ENCODE measurements at regions not wholly inside any gene's neighbourhood (a gene's known extent, or its start where the extent isn't known, plus 50 kb on each side); places are given as distances from the start of the nearest gene placed in this dataset.

- no peaks in the 10 kb centered on the region for H3K79me1 ChIP-seq (ENCODE audit: insufficient read depth, low read depth, low read length, poor library complexity, severe bottlenecking)
- no peak overlapping the region for H3T11ph ChIP-seq (ENCODE audit: low read length)
- H3K14ac ChIP-seq (ENCODE audit: insufficient read depth, low read length) = no peak overlapping the region; the same call in 1 of the 2 replicates
- H3K23me2 ChIP-seq (ENCODE audit: insufficient read length, low read depth, low read length, poor library complexity, severe bottlenecking) = no peaks in the 10 kb centered on the region
- H3K27ac Mint-ChIP-seq = peak overlapping the region in 1 of 3 experiments; percentile 10; a peak in 1 of 7 replicates
- H3K27me3 Mint-ChIP-seq (ENCODE audit: low read depth) = no peaks in the 10 kb centered on the region
- no peak overlapping the region for H2AFZ ChIP-seq (ENCODE audit: low read length)
- no peak overlapping the region for H3K56ac ChIP-seq (ENCODE audit: insufficient read length, low read depth, low read length)
- no peak overlapping the region for H3K18ac ChIP-seq (ENCODE audit: insufficient read length, low read depth, low read length)
- H3K79me2 ChIP-seq (ENCODE audit: insufficient read depth, low read length) = no peaks in the 10 kb centered on the region
- no peak overlapping the region for H3K23ac ChIP-seq (ENCODE audit: insufficient read length, low read depth, low read length)
- no peak overlapping the region for H4K5ac ChIP-seq (ENCODE audit: insufficient read length, low read depth, low read length)
- H3K4me1 Mint-ChIP-seq = no peaks in the 10 kb centered on the region
- H3K4me1 ChIP-seq (ENCODE audit: insufficient read depth, low read length) = no peaks in the 10 kb centered on the region
- no peak overlapping the region for H3K4me2 ChIP-seq (ENCODE audit: insufficient read depth, insufficient read length, low read length)
- H3K9me3 Mint-ChIP-seq = no peaks in the 10 kb centered on the region
- H2BK20ac ChIP-seq (ENCODE audit: low read depth, low read length, poor library complexity, severe bottlenecking) = no peak overlapping the region
- no peak for TF ChIP-seq CTCF (conservative IDR thresholded peaks at IDR 0.05)
- no peak overlapping the region for H2BK12ac ChIP-seq (ENCODE audit: insufficient read length, low read depth, low read length)
- H3K9me3 ChIP-seq (ENCODE audit: control insufficient read depth, low read depth, low read length) = no peaks in the 10 kb centered on the region
- H2AK5ac ChIP-seq (ENCODE audit: insufficient read length, low read length) = no peak overlapping the region
- no peaks in the 10 kb centered on the region for H4K20me1 ChIP-seq (ENCODE audit: control insufficient read depth, insufficient read depth, insufficient read length)
- H3K4ac ChIP-seq (ENCODE audit: low read depth, low read length) = no peak overlapping the region
- DNase-seq = no peak
- no CpG with 5 or more reads among the region's 1 CpG for WGBS (ENCODE audit: extremely low coverage, insufficient read length, low lambda C conversion rate)
- no peak overlapping the region for H4K91ac ChIP-seq (ENCODE audit: insufficient read length, low read depth, low read length)
- peaks cover 0 to 4% (median 0%) of the 10 kb centered on the region in 3 experiments; a peak in 1 of 7 replicates for H3K36me3 Mint-ChIP-seq (ENCODE audit: insufficient read depth in 1 of 3, low read depth in 3 of 3)
- no peak overlapping the region for H3K9ac ChIP-seq (ENCODE audit: extremely low read depth, insufficient read length, low read length)
- H3K27me3 ChIP-seq (ENCODE audit: insufficient read depth, low read length) = no peaks in the 10 kb centered on the region
- H2BK5ac ChIP-seq (ENCODE audit: insufficient read length, low read length) = no peak overlapping the region
- H3K27ac ChIP-seq (ENCODE audit: insufficient read length, low read depth, low read length) = no peak overlapping the region
- no peak overlapping the region for H2BK15ac ChIP-seq (ENCODE audit: low read depth, low read length)
- no peak overlapping the region for H3K4me3 Mint-ChIP-seq
- no peak overlapping the region for H2BK120ac ChIP-seq (ENCODE audit: low read depth, low read length, poor library complexity, severe bottlenecking)
- no peak overlapping the region for H4K8ac ChIP-seq (replicated peaks; ENCODE audit: insufficient read length, low read depth, low read length)
These were observed 313.9 kb downstream of the TECRL start for GRCh38 chr4:64095398-64095797.

Measured in H9 (cell line).